ENCODE measurements at regions not wholly inside any gene's neighbourhood (a gene's known extent, or its start where the extent isn't known, plus 50 kb on each side); places are given as distances from the start of the nearest gene placed in this dataset.

DNA sequence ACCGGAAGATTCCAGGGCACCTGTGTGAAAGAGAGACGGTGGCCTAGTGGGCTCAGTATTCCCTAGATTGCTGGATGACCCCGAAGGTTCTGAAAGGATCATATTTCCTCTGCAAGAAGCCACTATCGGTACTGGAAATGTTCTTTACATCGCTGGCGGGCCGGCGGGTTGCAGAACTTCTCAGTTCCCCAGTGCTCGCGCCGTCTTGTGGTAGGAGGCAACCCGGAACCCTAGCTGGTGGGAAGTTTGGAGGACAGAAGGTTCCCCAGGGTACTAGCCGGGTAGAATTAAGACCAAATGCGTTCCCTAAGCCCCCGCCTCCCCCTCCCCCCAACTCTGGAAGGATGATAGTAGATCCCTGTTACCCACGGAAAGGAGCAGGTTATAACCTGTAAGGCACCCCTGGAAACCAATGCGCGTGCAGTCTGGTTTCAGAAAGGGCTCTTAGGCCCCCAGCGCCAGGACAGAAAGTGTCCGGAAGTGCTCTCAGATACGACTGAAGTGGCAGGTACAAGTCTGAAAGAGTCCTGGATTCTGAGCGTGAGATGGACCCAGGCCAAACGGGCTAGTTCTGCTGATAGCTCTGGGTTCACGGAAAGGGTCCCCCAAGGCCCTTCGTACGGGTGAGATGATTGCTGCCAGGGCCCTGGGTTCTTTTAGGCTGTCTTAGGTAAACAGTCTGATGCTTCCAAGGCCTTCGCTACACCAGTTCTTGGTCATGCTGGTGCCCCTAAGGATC lies 61.7 kb upstream of the DCAF8L1 start:
- 61% methylated on average over 4 of the region's 27 CpGs for WGBS (ENCODE audit: low lambda C conversion rate)
- CTCF ChIA-PET (ENCODE audit: low intra/inter-chr PET ratio, low total read pairs) = no interaction called here

More for the DNA sequence above, 61.7 kb upstream of the DCAF8L1 start:
- Histone ChIP-seq H3K9ac (ENCODE audit: insufficient read depth, low read depth, low read length) (no peak overlapping the region), H3K27ac (ENCODE audit: extremely low read length, insufficient read depth, low read length) (no peak overlapping the region), H3K36me3 (replicated peaks in 1 of 2; ENCODE audit: control insufficient read depth in 1 of 2, insufficient read depth in 2 of 2, low read length in 2 of 2) (no peaks in the 10 kb centered on the region), H3K4me3 (replicated peaks in 1 of 3; ENCODE audit: insufficient read depth in 1 of 3, low read depth in 2 of 3, low read length in 3 of 3) (no peak overlapping the region), H3K27me3 (ENCODE audit: control insufficient read depth in 1 of 2, insufficient read depth in 2 of 2, low read length in 2 of 2) (no peaks in the 10 kb centered on the region), H3K9me3 (ENCODE audit: low read length) (no peaks in the 10 kb centered on the region), H4K20me1 (ENCODE audit: insufficient read depth, low read length) (no peaks in the 10 kb centered on the region), H3K4me1 (ENCODE audit: insufficient read depth, low read length) (no peaks in the 10 kb centered on the region), H3K4me2 (ENCODE audit: low read depth, low read length) (no peak overlapping the region), H3K79me2 (ENCODE audit: insufficient read depth, low read length) (no peaks in the 10 kb centered on the region), H2AFZ (ENCODE audit: low read length) (no peak overlapping the region)
- TF ChIP-seq, protein P1, sequence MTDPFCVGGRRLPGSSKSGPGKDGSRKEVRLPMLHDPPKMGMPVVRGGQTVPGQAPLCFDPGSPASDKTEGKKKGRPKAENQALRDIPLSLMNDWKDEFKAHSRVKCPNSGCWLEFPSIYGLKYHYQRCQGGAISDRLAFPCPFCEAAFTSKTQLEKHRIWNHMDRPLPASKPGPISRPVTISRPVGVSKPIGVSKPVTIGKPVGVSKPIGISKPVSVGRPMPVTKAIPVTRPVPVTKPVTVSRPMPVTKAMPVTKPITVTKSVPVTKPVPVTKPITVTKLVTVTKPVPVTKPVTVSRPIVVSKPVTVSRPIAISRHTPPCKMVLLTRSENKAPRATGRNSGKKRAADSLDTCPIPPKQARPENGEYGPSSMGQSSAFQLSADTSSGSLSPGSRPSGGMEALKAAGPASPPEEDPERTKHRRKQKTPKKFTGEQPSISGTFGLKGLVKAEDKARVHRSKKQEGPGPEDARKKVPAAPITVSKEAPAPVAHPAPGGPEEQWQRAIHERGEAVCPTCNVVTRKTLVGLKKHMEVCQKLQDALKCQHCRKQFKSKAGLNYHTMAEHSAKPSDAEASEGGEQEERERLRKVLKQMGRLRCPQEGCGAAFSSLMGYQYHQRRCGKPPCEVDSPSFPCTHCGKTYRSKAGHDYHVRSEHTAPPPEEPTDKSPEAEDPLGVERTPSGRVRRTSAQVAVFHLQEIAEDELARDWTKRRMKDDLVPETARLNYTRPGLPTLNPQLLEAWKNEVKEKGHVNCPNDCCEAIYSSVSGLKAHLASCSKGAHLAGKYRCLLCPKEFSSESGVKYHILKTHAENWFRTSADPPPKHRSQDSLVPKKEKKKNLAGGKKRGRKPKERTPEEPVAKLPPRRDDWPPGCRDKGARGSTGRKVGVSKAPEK (CRISPR knock-in tag; IDR thresholded peaks at IDR 0.05; ENCODE audit: borderline replicate concordance) = no peak
- TF ChIP-seq SIN3A (IDR thresholded peaks at IDR 0.05; ENCODE audit: borderline replicate concordance, low read depth, low read length) = no peak
- no peak for TF ChIP-seq MAFG (CRISPR knock-in tag; IDR thresholded peaks at IDR 0.05)
- TF ChIP-seq FOXO1 (CRISPR knock-in tag; IDR thresholded peaks at IDR 0.05) = no peak
- no peak for TF ChIP-seq ZNF362 (CRISPR knock-in tag; IDR thresholded peaks at IDR 0.05; ENCODE audit: borderline replicate concordance)
- no peak for TF ChIP-seq SOX6 (IDR thresholded peaks at IDR 0.05)
- TF ChIP-seq SOX6 (CRISPR knock-in tag; IDR thresholded peaks at IDR 0.05) = no peak
- no peak for TF ChIP-seq GATAD1 (CRISPR knock-in tag; IDR thresholded peaks at IDR 0.05)
- TF ChIP-seq SMAD1 (CRISPR knock-in tag; IDR thresholded peaks at IDR 0.05; ENCODE audit: borderline replicate concordance, low read depth) = no peak
- TF ChIP-seq, protein P2, sequence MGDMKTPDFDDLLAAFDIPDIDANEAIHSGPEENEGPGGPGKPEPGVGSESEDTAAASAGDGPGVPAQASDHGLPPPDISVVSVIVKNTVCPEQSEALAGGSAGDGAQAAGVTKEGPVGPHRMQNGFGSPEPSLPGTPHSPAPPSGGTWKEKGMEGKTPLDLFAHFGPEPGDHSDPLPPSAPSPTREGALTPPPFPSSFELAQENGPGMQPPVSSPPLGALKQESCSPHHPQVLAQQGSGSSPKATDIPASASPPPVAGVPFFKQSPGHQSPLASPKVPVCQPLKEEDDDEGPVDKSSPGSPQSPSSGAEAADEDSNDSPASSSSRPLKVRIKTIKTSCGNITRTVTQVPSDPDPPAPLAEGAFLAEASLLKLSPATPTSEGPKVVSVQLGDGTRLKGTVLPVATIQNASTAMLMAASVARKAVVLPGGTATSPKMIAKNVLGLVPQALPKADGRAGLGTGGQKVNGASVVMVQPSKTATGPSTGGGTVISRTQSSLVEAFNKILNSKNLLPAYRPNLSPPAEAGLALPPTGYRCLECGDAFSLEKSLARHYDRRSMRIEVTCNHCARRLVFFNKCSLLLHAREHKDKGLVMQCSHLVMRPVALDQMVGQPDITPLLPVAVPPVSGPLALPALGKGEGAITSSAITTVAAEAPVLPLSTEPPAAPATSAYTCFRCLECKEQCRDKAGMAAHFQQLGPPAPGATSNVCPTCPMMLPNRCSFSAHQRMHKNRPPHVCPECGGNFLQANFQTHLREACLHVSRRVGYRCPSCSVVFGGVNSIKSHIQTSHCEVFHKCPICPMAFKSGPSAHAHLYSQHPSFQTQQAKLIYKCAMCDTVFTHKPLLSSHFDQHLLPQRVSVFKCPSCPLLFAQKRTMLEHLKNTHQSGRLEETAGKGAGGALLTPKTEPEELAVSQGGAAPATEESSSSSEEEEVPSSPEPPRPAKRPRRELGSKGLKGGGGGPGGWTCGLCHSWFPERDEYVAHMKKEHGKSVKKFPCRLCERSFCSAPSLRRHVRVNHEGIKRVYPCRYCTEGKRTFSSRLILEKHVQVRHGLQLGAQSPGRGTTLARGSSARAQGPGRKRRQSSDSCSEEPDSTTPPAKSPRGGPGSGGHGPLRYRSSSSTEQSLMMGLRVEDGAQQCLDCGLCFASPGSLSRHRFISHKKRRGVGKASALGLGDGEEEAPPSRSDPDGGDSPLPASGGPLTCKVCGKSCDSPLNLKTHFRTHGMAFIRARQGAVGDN (CRISPR knock-in tag; IDR thresholded peaks at IDR 0.05) = no peak
- no peak for TF ChIP-seq ZNF598 (CRISPR knock-in tag; IDR thresholded peaks at IDR 0.05; ENCODE audit: borderline replicate concordance)
- TF ChIP-seq IRF9 (CRISPR knock-in tag; IDR thresholded peaks at IDR 0.05; ENCODE audit: borderline replicate concordance) = no peak
- no peak for TF ChIP-seq GFI1 (CRISPR knock-in tag; IDR thresholded peaks at IDR 0.05; ENCODE audit: borderline replicate concordance)
- TF ChIP-seq ZNF207 (IDR thresholded peaks at IDR 0.05; ENCODE audit: borderline replicate concordance) = no peak
- BruUV-seq (replicated peaks) = no TSS peak
- FAIRE-seq (no peak), DNase-seq (ENCODE audit: low spot score) (no peak), ATAC-seq (no peak)
- intact Hi-C loops (cut with micrococcal nuclease; ENCODE audit: unreplicated experiment) (no loop called here), in situ Hi-C loops (cut with HindIII; ENCODE audit: extremely low pct_ligation_motif_present, low pct_unique_long_range_greater_than_20kb) (no loop called here)
- POLR2A ChIA-PET = no interaction called here
